ENCODE measurements at regions not wholly inside any gene's neighbourhood (a gene's known extent, or its start where the extent isn't known, plus 50 kb on each side); places are given as distances from the start of the nearest gene placed in this dataset.

DNA sequence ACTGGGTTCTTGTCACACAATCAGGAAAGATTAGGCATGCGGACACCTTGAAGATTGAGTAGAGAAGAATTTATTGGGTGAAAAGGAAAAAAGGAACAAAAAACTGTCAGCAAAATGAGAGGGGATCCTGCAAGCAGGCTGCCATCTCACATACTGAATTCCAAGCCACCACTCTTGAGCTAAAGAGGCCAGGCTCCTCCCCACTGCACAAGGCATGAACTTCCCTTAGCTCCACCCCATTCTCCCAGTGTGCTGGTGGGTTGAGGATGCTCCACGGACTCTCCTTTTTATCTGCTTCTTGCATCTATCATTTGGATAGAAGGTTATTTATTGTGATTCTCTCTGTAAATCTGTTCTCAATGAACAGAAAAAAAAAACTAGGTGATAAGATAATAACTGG lies 79.6 kb downstream of the ANKRD7 start:
- Histone ChIP-seq H3K27me3 (replicated peaks in 1 of 4; ENCODE audit: control extremely low read depth in 1 of 4, control insufficient read depth in 3 of 4, insufficient read depth in 4 of 4, low read length in 3 of 4) (no peaks in the 10 kb centered on the region), H3K4me1 (ENCODE audit: control insufficient read depth in 2 of 2, insufficient read depth in 2 of 2, low read length in 2 of 2) (no peaks in the 10 kb centered on the region), H3K79me2 (ENCODE audit: control insufficient read depth, insufficient read depth, low read length) (no peaks in the 10 kb centered on the region), H3K36me3 (replicated peaks in 1 of 2; ENCODE audit: control extremely low read depth in 1 of 2, control insufficient read depth in 1 of 2, extremely low read depth in 1 of 2, insufficient read depth in 2 of 2, low read length in 1 of 2) (no peaks in the 10 kb centered on the region), H3K9ac (ENCODE audit: low read length) (no peak overlapping the region), H3K4me3 (ENCODE audit: control extremely low read depth in 1 of 5, extremely low read depth in 1 of 5, insufficient read depth in 1 of 5, low read depth in 2 of 5, low read length in 4 of 5) (no peak overlapping the region), H3K27ac (ENCODE audit: low read length in 2 of 2) (no peak overlapping the region), H2AFZ (ENCODE audit: insufficient read depth, low read depth, low read length, poor library complexity, severe bottlenecking) (no peak overlapping the region), H3K9me3 (ENCODE audit: control extremely low read depth in 1 of 3, control insufficient read depth in 2 of 3, insufficient read depth in 1 of 3, low read length in 2 of 3) (peaks cover 0 to 5% (median 0%) of the 10 kb centered on the region in 3 donors), H3K4me2 (replicated peaks; ENCODE audit: low read depth, low read length, poor library complexity, severe bottlenecking) (no peak overlapping the region), H4K20me1 (ENCODE audit: control insufficient read depth, insufficient read depth, low read length, poor library complexity, severe bottlenecking) (no peaks in the 10 kb centered on the region)
- Mint-ChIP-seq H3K9me3 (ENCODE audit: insufficient read depth) (peaks cover 4% of the 10 kb centered on the region), H3K27me3 (peaks cover 14% of the 10 kb centered on the region), H3K4me3 (no peak overlapping the region), H3K4me1 (no peaks in the 10 kb centered on the region), H3K27ac (no peak overlapping the region)
- DNase-seq (no peak), ATAC-seq (ENCODE audit: low read depth) (no peak)
- POLR2A ChIA-PET, result no interaction called here
- CTCF ChIA-PET, result no interaction called here
- TF ChIP-seq EZH2 (IDR thresholded peaks at IDR 0.05; ENCODE audit: borderline replicate concordance, insufficient read depth, low read depth, low read length, poor library complexity, severe bottlenecking), result no peak
- no peak for TF ChIP-seq CTCF (IDR thresholded peaks at IDR 0.05)
- WGBS (ENCODE audit: insufficient coverage), result no CpG with 5 or more reads among the region's 2 CpGs
- intact Hi-C loops (cut with micrococcal nuclease), result no loop called here

DNA sequence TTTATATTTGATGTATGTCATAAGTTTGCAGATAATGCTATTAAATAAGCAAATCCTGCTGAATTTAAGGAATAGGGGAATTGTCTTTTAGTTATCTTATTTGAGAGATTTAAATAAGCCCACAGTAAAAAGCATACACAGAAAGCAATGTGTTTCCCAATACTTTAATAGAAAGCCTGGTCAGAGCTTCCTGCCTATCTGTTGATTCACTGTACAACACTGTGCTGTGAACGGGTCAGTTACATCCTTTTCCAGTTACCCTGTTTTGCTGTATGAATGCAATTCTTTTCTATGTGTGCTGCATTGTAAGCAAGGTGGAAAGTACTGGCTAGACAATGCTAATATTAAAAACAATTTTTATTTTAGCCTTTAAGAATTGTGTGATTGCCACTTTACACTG lies 81.2 kb downstream of the ANKRD7 start:
- ChIA-PET POLR2A (no interaction called here), CTCF (no interaction called here)
- ATAC-seq (ENCODE audit: low read depth), result no peak

More for the DNA sequence above, 81.2 kb downstream of the ANKRD7 start:
- Histone ChIP-seq H3K4me1 (ENCODE audit: control insufficient read depth in 2 of 2, insufficient read depth in 2 of 2, low read length in 2 of 2) (no peaks in the 10 kb centered on the region), H4K20me1 (ENCODE audit: control insufficient read depth, insufficient read depth, low read length, poor library complexity, severe bottlenecking) (no peaks in the 10 kb centered on the region), H2AFZ (ENCODE audit: insufficient read depth, low read depth, low read length, poor library complexity, severe bottlenecking) (no peak overlapping the region), H3K9ac (ENCODE audit: low read length) (no peak overlapping the region), H3K9me3 (ENCODE audit: control extremely low read depth in 1 of 3, control insufficient read depth in 2 of 3, insufficient read depth in 1 of 3, low read length in 2 of 3) (peaks cover 0 to 6% (median 0%) of the 10 kb centered on the region in 3 donors), H3K27ac (ENCODE audit: low read length in 2 of 2) (no peak overlapping the region), H3K27me3 (replicated peaks in 1 of 4; ENCODE audit: control extremely low read depth in 1 of 4, control insufficient read depth in 3 of 4, insufficient read depth in 4 of 4, low read length in 3 of 4) (no peaks in the 10 kb centered on the region), H3K4me2 (replicated peaks; ENCODE audit: low read depth, low read length, poor library complexity, severe bottlenecking) (no peak overlapping the region), H3K4me3 (ENCODE audit: control extremely low read depth in 1 of 5, extremely low read depth in 1 of 5, insufficient read depth in 1 of 5, low read depth in 2 of 5, low read length in 4 of 5) (no peak overlapping the region), H3K79me2 (ENCODE audit: control insufficient read depth, insufficient read depth, low read length) (no peaks in the 10 kb centered on the region), H3K36me3 (replicated peaks in 1 of 2; ENCODE audit: control extremely low read depth in 1 of 2, control insufficient read depth in 1 of 2, extremely low read depth in 1 of 2, insufficient read depth in 2 of 2, low read length in 1 of 2) (no peaks in the 10 kb centered on the region)
- TF ChIP-seq CTCF (IDR thresholded peaks at IDR 0.05) (no peak), EZH2 (IDR thresholded peaks at IDR 0.05; ENCODE audit: borderline replicate concordance, insufficient read depth, low read depth, low read length, poor library complexity, severe bottlenecking) (no peak)
- no peak for DNase-seq
- peaks cover 15% of the 10 kb centered on the region for H3K27me3 Mint-ChIP-seq
- no peak overlapping the region for H3K4me3 Mint-ChIP-seq
- intact Hi-C loops (cut with micrococcal nuclease), result no loop called here
- WGBS (ENCODE audit: insufficient coverage), result no CpG with 5 or more reads among the region's 1 CpG
- peaks cover 9% of the 10 kb centered on the region for H3K9me3 Mint-ChIP-seq (ENCODE audit: insufficient read depth)
- H3K4me1 Mint-ChIP-seq, result no peaks in the 10 kb centered on the region
- H3K27ac Mint-ChIP-seq, result no peak overlapping the region
